Small intestine (tissue), 7 donors: ENCODE measurements at regions not wholly inside any gene's neighbourhood (a gene's known extent, or its start where the extent isn't known, plus 50 kb on each side); places are given as distances from the start of the nearest gene placed in this dataset.

Experiments
- DNase-seq, 2 donors: peaks; one replicate each; pipeline versions ENCODE4 v3.0.0 to v3.0.0-alpha.2; 2013
- FAIRE-seq: peaks from 2 replicates; lab custom pipeline; 2012; peaks lifted over from hg19 to GRCh38; lab: Jason Lieb, UNC
- H3K27ac ChIP-seq, 3 donors: one replicate each; pipeline ENCODE4 v1.5.1; 2013; ENCODE audit warnings: low read length in 2 of 3, mild to moderate bottlenecking in 2 of 3, control low read depth in 1 of 3, inconsistent platforms in 1 of 3, low read depth in 1 of 3, moderate library complexity in 1 of 3
- H3K27me3 ChIP-seq, 3 donors: one replicate each; pipeline ENCODE4 v1.6.1; 2013; ENCODE audit warnings: low read length in 3 of 3, inconsistent platforms in 1 of 3; ENCODE audit not compliant: control insufficient read depth in 3 of 3, insufficient read depth in 3 of 3
- H3K36me3 ChIP-seq, 3 donors: one replicate each; pipeline ENCODE4 v1.6.1; 2013; ENCODE audit warnings: low read length in 3 of 3, inconsistent platforms in 1 of 3, low read depth in 1 of 3, mild to moderate bottlenecking in 1 of 3, moderate library complexity in 1 of 3; ENCODE audit not compliant: control insufficient read depth in 3 of 3, insufficient read depth in 2 of 3
- H3K4me1 ChIP-seq, 3 donors: one replicate each; pipeline ENCODE4 v1.6.1; 2013; ENCODE audit warnings: low read length in 2 of 3, inconsistent platforms in 1 of 3, low read depth in 1 of 3, mild to moderate bottlenecking in 1 of 3, moderate library complexity in 1 of 3; ENCODE audit not compliant: control insufficient read depth in 3 of 3, insufficient read depth in 2 of 3
- H3K4me3 ChIP-seq, 3 donors: one replicate each; pipeline ENCODE4 v1.5.1; 2013; ENCODE audit warnings: low read length in 3 of 3, control low read depth in 1 of 3, inconsistent platforms in 1 of 3, low read depth in 1 of 3, mild to moderate bottlenecking in 1 of 3, moderate library complexity in 1 of 3
- H3K9me3 ChIP-seq, 2 donors: one replicate each; pipeline ENCODE4 v1.6.1; 2013; ENCODE audit warnings: low read depth in 1 of 2, low read length in 1 of 2; ENCODE audit not compliant: control insufficient read depth in 2 of 2, insufficient read depth in 1 of 2
- WGBS, 3 donors: extraction: QIAGEN DNeasy Blood & Tissue Kit; methylation state at CpG; one replicate each; pipeline ENCODE4 v1.1.7; 2013; 5-methylcytosine and 5-hydroxymethylcytosine counted together
- donor health status: healthy with polysubstance abuse.
- donor health status: control.
- donor health status: control.
- donor health status: Bipolar disorder and iron deficiency.
- donor health status: healthy.

DNA sequence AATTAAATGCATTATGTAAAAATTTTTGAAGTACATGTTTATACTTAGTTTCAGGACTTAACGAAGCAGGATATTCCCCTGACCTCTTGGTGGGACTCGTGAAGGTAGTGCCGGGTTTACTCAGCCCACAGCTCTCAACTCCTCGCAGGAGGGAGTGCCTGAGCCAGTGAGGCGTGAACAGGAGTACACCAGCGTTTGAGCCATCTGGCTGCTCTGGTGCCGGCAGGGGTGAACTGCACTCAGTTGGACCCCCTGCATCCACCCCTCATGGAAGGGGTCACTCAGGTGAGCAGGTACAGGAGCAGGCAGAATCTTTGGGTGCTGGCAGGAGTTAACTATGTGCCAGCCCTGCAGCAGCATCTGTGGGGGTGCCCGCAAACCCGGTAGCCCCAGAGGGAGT is 625.1 kb upstream of the PCDH15 start:
- DNase-seq (no peak), FAIRE-seq (no peak)
- WGBS, 3 donors: 82 to 89% (median 89%) methylated on average over 9 of the region's 9 CpGs
- Histone ChIP-seq H3K27me3 (no peaks in the 10 kb centered on the region), H3K4me3 (no peak overlapping the region), H3K36me3 (no peaks in the 10 kb centered on the region), H3K4me1 (no peaks in the 10 kb centered on the region), H3K27ac (no peak overlapping the region), H3K9me3 (no peaks in the 10 kb centered on the region)

GRCh38 chr10:55410415-55410885 is 609.4 kb upstream of the PCDH15 start:
- 27 to 49% (median 31%) methylated on average over 7 of the region's 7 CpGs for WGBS, 3 donors
- Histone ChIP-seq H3K9me3 (no peaks in the 10 kb centered on the region), H3K36me3 (no peaks in the 10 kb centered on the region), H3K27me3 (no peaks in the 10 kb centered on the region), H3K4me3 (no peak overlapping the region), H3K4me1 (no peaks in the 10 kb centered on the region), H3K27ac (peak overlapping the region in 1 of 3 donors; percentile 38)
- DNase-seq: peak; percentile 12 to 55
- FAIRE-seq: no peak

- no peak for FAIRE-seq
- 67 to 69% (median 69%) methylated on average over 6 of the region's 6 CpGs for WGBS, 3 donors
- H3K4me3 ChIP-seq: no peak overlapping the region
Measured at GRCh38 chr10:55404094-55404493, 603.1 kb upstream of the PCDH15 start.

DNA sequence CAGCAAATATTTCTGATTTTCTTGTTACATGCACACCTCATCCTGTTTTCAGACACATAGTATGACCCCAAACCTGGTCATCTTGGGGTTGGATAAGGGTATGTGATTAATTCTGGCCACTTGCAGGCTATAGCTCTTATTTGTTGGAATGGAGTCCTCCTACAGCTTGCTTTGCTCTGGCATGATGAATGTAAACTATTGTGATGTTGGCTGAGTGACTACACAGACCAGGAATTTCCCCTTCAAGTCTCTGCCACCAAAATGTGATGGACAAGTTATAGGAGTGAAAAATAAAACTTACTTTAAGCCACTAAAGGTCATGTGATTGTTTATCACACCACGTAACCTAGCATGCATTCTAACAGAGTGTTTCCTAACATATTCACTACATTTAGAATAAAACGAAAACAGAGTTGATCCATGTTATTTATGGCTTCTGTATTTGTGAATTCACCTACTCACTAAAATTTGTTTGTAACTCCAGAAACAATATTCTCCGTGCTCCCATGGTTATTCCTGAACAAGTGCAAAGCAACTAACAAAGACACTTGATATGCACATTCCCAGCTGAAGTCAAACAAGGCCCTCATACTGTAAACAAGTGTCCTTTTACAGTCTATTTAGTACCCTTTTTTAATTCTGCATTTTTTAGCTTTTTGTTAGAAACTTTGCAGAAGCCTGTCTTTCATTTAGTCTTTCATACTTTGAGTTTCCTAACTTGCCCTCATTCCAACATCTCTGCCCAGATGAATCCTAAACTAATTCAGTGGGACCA is 599.2 kb upstream of the PCDH15 start:
- FAIRE-seq (no peak), DNase-seq (no peak)
- WGBS, 3 donors: 50 to 68% (median 54%) methylated on average over 3 of the region's 3 CpGs
- no peaks in the 10 kb centered on the region for H3K36me3 ChIP-seq
- H3K27me3 ChIP-seq: no peaks in the 10 kb centered on the region
- H3K4me3 ChIP-seq: no peak overlapping the region
- no peaks in the 10 kb centered on the region for H3K9me3 ChIP-seq
- no peak overlapping the region for H3K27ac ChIP-seq
- no peaks in the 10 kb centered on the region for H3K4me1 ChIP-seq

More at GRCh38 chr10:55404094-55404493, 603.1 kb upstream of the PCDH15 start:
- no peaks in the 10 kb centered on the region for H3K9me3 ChIP-seq
- no peaks in the 10 kb centered on the region for H3K4me1 ChIP-seq
- no peaks in the 10 kb centered on the region for H3K27me3 ChIP-seq
- no peak overlapping the region for H3K27ac ChIP-seq
- H3K36me3 ChIP-seq: no peaks in the 10 kb centered on the region
- DNase-seq: no peak

DNA sequence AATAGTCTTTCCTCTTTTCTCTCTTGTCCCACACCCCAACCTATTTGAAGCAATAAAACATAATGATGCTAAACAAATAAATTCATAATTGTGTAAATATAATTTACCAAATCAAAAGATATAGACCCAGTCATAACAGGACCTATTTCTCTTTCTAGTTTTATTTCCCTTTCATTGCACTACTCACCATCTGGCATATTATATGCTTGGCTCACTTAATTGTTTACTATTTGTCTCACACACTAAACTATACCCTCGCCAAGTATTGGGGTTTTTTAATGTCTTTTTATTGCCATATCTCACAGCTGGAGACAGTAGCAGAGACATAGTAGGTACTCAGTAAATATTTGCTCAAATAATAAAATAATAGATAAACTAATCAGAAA is 597.5 kb upstream of the PCDH15 start:
- FAIRE-seq: no peak
- Histone ChIP-seq H3K27me3 (no peaks in the 10 kb centered on the region), H3K4me3 (no peak overlapping the region), H3K4me1 (no peaks in the 10 kb centered on the region), H3K9me3 (no peaks in the 10 kb centered on the region), H3K27ac (no peak overlapping the region), H3K36me3 (no peaks in the 10 kb centered on the region)
- 12 to 23% (median 17%) methylated on average over 1 of the region's 1 CpG for WGBS, 3 donors
- peak in 1 of 2 donors; percentile 40 for DNase-seq

GRCh38 chr10:55397777-55398496 is 596.9 kb upstream of the PCDH15 start:
- Histone ChIP-seq H3K9me3 (no peaks in the 10 kb centered on the region), H3K36me3 (no peaks in the 10 kb centered on the region), H3K27me3 (no peaks in the 10 kb centered on the region), H3K4me1 (no peaks in the 10 kb centered on the region), H3K4me3 (no peak overlapping the region), H3K27ac (no peak overlapping the region)
- WGBS, 3 donors: 81 to 89% (median 87%) methylated on average over 7 of the region's 7 CpGs
- no peak for DNase-seq
- no peak for FAIRE-seq

- DNase-seq: no peak
- H3K27me3 ChIP-seq: no peaks in the 10 kb centered on the region
- 47 to 57% (median 50%) methylated on average over 1 of the region's 1 CpG for WGBS, 3 donors
- no peaks in the 10 kb centered on the region for H3K9me3 ChIP-seq
- no peaks in the 10 kb centered on the region for H3K4me1 ChIP-seq
- H3K27ac ChIP-seq: no peak overlapping the region
- H3K36me3 ChIP-seq: no peaks in the 10 kb centered on the region
- no peak for FAIRE-seq
- no peak overlapping the region for H3K4me3 ChIP-seq
Measured at GRCh38 chr10:55378196-55378595, 577.2 kb upstream of the PCDH15 start.

DNA sequence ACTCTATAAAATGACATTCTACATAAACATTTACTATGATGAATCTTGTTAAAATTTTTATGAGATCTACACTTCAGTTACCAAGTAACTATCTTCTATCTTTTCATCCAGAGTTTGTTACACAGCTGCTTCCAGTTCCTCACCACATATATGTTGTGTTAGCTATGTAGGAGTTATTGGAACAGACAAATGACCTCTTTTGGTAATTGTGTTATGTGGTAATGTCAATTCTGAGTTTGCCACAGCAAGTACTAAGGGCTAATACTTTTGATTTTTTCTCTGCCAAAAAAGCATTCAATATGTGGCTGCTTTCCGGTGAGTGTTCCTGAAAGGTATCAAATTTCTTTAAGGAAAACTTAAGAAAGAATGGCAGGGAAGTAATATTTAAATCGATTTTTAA is 573.9 kb upstream of the PCDH15 start:
- no peaks in the 10 kb centered on the region for H3K36me3 ChIP-seq
- H3K9me3 ChIP-seq: no peaks in the 10 kb centered on the region
- no peak overlapping the region for H3K4me3 ChIP-seq
- FAIRE-seq (no peak), DNase-seq (no peak)
- 43 to 54% (median 47%) methylated on average over 2 of the region's 2 CpGs for WGBS, 3 donors
- H3K27ac ChIP-seq: no peak overlapping the region
- no peaks in the 10 kb centered on the region for H3K4me1 ChIP-seq
- no peaks in the 10 kb centered on the region for H3K27me3 ChIP-seq
